ENCODE measurements at regions not wholly inside any gene's neighbourhood (a gene's known extent, or its start where the extent isn't known, plus 50 kb on each side); places are given as distances from the start of the nearest gene placed in this dataset.
A peak's percentile ranks its signal among the peaks of the same experiment; 100 is the strongest.

- no peak for DNase-seq
These were observed 272.7 kb upstream of the PMFBP1 start for GRCh38 chr16:72444696-72445095.

- no peak for DNase-seq
These were observed 271.9 kb upstream of the PMFBP1 start for GRCh38 chr16:72443809-72444208.

- no peak for DNase-seq
These were observed 270.6 kb upstream of the PMFBP1 start for GRCh38 chr16:72442385-72443158.

- no peak for DNase-seq
These were observed 265.9 kb upstream of the PMFBP1 start for GRCh38 chr16:72437891-72438290.

GRCh38 chr16:72434159-72434558 is 262.2 kb upstream of the PMFBP1 start:
- DNase-seq: no peak

GRCh38 chr16:72430121-72430520 is 258.2 kb upstream of the PMFBP1 start:
- DNase-seq: no peak

- DNase-seq: no peak
These were observed 257.7 kb upstream of the PMFBP1 start for GRCh38 chr16:72429671-72430081.

GRCh38 chr16:72428681-72429376 is 256.9 kb upstream of the PMFBP1 start:
- DNase-seq: no peak

GRCh38 chr16:72427783-72428331 is 255.9 kb upstream of the PMFBP1 start:
- DNase-seq: no peak

- DNase-seq: no peak
These were observed 255.3 kb upstream of the PMFBP1 start for GRCh38 chr16:72427051-72427782.

GRCh38 chr16:72426386-72426785 is 254.4 kb upstream of the PMFBP1 start:
- no peak for DNase-seq

GRCh38 chr16:72425571-72426341 is 253.8 kb upstream of the PMFBP1 start:
- DNase-seq: no peak

- no peak for DNase-seq
These were observed 252.8 kb upstream of the PMFBP1 start for GRCh38 chr16:72424757-72425156.

- DNase-seq: no peak
These were observed 250.4 kb upstream of the PMFBP1 start for GRCh38 chr16:72422308-72422897.

GRCh38 chr16:72419638-72420037 is 247.7 kb upstream of the PMFBP1 start:
- DNase-seq: no peak

GRCh38 chr16:72415379-72415778 is 243.4 kb upstream of the PMFBP1 start:
- DNase-seq: no peak

GRCh38 chr16:72410492-72410891 is 238.5 kb upstream of the PMFBP1 start:
- no peak for DNase-seq

- no peak for DNase-seq
These were observed 237.5 kb upstream of the PMFBP1 start for GRCh38 chr16:72409423-72409822.

GRCh38 chr16:72406390-72406789 is 234.4 kb upstream of the PMFBP1 start:
- no peak for DNase-seq

- DNase-seq: no peak
These were observed 232.3 kb upstream of the PMFBP1 start for GRCh38 chr16:72404299-72404698.

GRCh38 chr16:72401084-72401361 is 229.1 kb upstream of the PMFBP1 start:
- no peak for DNase-seq

- peak; percentile 32 for DNase-seq
These were observed 228.5 kb upstream of the PMFBP1 start for GRCh38 chr16:72400257-72401083.
